BLaER1 (cell line): ENCODE measurements at regions not wholly inside any gene's neighbourhood (a gene's known extent, or its start where the extent isn't known, plus 50 kb on each side); places are given as distances from the start of the nearest gene placed in this dataset.
"Not testable (repeated sequence)": the region's sequence is repeated elsewhere in the genome, so short reads cannot be mapped to it uniquely, and the experiment has no call there.

Experiments
- H3K27ac ChIP-seq: shearing (Covaris generic); formaldehyde crosslinking; 2 replicates; pipeline ENCODE4 v1.8.1; 2022
- H3K27me3 ChIP-seq: shearing (Covaris generic); formaldehyde crosslinking; 2 replicates; pipeline ENCODE4 v1.8.1; 2022
- H3K36me3 ChIP-seq: shearing (Covaris generic); formaldehyde crosslinking; 2 replicates; pipeline ENCODE4 v1.8.1; 2022
- H3K4me1 ChIP-seq: shearing (Covaris generic); formaldehyde crosslinking; 2 replicates; pipeline ENCODE4 v1.8.1; 2022
- H3K4me2 ChIP-seq: shearing (Covaris generic); formaldehyde crosslinking; 2 replicates; pipeline ENCODE4 v1.8.1; 2022
- H3K4me3 ChIP-seq: shearing (Covaris generic); formaldehyde crosslinking; 2 replicates; pipeline ENCODE4 v1.8.1; 2022
- H3K9ac ChIP-seq: shearing (Covaris generic); formaldehyde crosslinking; 2 replicates; pipeline ENCODE4 v1.8.1; 2022
- H3K9me3 ChIP-seq: shearing (Covaris generic); formaldehyde crosslinking; 2 replicates; pipeline ENCODE4 v1.8.1; 2022
- H4K20me1 ChIP-seq: shearing (Covaris generic); formaldehyde crosslinking; 2 replicates; pipeline ENCODE4 v1.8.1; 2022
- Cebpa-rat ChIP-seq: shearing (Covaris generic); IDR thresholded peaks from 2 replicates; pipeline ENCODE4 v1.8.1; 2022

DNA sequence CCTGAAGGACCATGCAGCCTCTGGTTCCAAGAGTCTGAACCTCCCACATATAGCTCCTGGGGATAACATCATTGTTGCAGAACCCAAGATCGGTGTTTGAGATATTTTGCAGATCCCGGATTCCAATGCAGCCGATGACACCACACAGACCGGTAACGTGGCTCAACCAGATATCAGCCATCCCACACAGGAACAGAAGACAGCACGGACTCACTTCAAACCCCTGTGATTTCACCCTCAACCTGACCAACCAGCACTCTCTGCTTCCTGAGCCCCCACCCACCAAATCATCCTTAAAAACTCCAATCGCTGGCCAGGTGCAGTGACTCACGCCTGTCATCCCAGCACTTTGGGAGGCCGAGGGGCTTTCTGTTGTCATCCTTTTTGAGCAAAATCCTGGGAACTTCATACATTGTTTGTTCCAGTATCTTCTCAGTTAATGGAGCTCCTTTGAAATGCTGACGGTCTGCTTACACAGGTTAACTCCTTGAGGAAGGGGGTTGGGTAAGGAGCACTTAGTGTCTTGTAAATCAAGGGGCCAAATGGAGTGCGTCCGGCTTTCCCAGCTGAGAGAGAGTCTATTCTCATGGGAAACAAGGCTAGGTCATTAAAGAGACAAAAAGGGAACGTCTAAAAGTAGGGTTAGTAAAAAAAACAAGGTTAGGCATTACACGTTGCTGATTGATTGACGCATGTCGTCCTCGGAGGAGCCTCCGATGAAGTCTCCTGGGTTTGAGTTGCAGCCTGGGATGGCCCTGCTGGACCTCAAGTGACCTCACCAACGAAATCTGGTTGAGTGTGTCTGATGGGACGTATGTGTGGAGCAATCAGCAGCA lies 230.4 kb downstream of the CRLF2 start:
- peak overlapping the region; percentile 11; the same call in 1 of the 2 replicates for H3K4me2 ChIP-seq
- no peaks in the 10 kb centered on the region for H3K36me3 ChIP-seq
- H3K4me1 ChIP-seq, result peaks cover 10% of the 10 kb centered on the region
- no peak for TF ChIP-seq Cebpa-rat
- peaks cover 22% of the 10 kb centered on the region; the same call in 1 of the 2 replicates for H3K27me3 ChIP-seq
- no peak overlapping the region for H3K4me3 ChIP-seq
- H3K9me3 ChIP-seq, result peaks cover 26% of the 10 kb centered on the region
- no peak overlapping the region for H3K27ac ChIP-seq
- H3K9ac ChIP-seq, result no peak overlapping the region
- no peaks in the 10 kb centered on the region for H4K20me1 ChIP-seq

DNA sequence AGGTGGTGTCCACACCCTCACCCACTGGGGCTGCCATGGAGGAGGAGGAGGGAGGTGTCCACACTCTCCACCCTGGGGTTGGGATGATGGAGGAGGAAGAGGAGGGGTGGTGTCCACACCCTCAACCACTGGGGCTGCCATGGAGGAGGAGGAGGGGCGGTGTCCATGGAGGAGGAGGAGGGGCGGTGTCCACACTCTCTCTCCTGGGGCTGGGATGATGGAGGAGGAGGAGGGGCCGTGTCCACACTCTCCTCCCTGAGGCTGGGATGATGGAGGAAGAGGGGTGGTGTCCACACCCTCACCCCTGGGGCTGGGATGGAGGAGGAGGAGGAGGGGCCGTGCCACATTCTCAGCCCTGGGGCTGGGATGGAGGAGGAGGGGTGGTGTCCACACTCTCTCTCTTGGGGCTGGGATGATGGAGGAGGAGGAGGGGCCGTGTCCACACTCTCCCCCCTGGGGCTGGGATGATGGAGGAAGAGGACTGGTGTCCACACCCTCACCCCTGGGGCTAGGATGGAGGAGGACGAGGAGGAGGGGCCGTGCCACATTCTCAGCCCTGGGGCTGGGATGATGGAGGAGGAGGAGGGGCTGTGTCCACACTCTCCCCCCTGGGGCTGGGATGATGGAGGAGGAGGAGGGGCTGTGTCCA lies 231.7 kb downstream of the CRLF2 start:
- Histone ChIP-seq H3K4me1 (peaks cover 10% of the 10 kb centered on the region), H4K20me1 (no peaks in the 10 kb centered on the region), H3K4me2 (no peak overlapping the region), H3K4me3 (no peak overlapping the region), H3K27me3 (peaks cover 22% of the 10 kb centered on the region; the same call in 1 of the 2 replicates), H3K9ac (no peak overlapping the region), H3K27ac (no peak overlapping the region), H3K9me3 (peaks cover 29% of the 10 kb centered on the region), H3K36me3 (no peaks in the 10 kb centered on the region)
- no peak for TF ChIP-seq Cebpa-rat

DNA sequence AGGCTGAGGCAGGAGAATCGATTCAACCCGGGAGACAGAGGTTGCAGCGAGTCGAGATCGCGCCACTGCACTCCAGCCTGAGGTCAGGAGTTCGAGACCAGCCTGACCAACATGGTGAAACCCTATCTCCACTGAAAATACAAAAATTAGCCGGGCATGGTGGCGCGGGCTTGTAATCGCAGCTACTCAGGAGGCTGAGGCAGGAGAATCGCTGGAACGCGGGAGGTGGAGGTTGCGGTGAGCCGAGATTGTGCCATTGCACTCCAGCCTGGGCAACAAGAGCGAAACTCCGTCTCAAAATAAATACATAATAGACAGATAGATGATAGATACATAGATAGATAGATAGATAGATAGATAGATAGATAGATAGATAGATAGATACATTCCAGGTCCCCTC lies 233.3 kb downstream of the CRLF2 start:
- peaks cover 10% of the 10 kb centered on the region for H3K4me1 ChIP-seq
- H4K20me1 ChIP-seq, H3K4me3 ChIP-seq, H3K4me2 ChIP-seq, H3K36me3 ChIP-seq, H3K9ac ChIP-seq, H3K27ac ChIP-seq: not testable (repeated sequence)
- peaks cover 17% of the 10 kb centered on the region for H3K9me3 ChIP-seq
- peaks cover 22% of the 10 kb centered on the region; the same call in 1 of the 2 replicates for H3K27me3 ChIP-seq

DNA sequence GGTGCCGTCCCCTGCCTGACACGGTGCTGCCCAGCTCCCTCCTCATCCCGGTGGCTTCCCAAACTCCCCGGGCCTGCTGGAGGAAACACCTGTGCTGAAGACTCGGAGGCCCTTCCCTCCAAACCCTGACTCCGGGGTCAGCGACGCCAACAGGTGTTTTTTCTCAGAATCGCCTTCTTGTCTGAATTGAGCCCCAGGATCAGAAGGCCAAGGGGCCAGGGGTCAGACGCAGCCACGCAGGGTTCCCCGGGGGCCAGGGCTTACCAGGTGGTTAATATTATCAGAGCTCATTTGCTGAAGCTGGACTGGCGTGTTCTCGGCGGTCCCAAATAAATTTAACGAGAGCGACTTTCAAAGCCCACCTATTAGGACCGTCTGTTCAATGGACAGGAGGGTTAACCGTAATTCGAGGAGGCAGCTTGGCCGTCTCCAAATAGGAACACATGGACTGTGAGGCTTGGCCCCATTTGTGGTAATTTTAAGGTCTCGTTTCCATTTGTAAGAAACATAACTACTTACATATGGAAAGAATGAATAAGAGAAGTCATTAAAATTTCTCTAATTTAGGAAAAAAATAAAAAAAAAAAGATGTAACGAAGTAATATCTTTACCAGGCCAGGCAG lies 239.3 kb downstream of the CRLF2 start:
- H3K36me3 ChIP-seq, result no peaks in the 10 kb centered on the region
- no peak overlapping the region for H3K9ac ChIP-seq
- peaks cover 5% of the 10 kb centered on the region; the same call in 1 of the 2 replicates for H3K9me3 ChIP-seq
- H3K27ac ChIP-seq, result no peak overlapping the region
- H3K4me1 ChIP-seq, result no peaks in the 10 kb centered on the region
- no peak overlapping the region for H3K4me2 ChIP-seq
- peaks cover 9% of the 10 kb centered on the region; the same call in 1 of the 2 replicates for H3K27me3 ChIP-seq
- no peak overlapping the region for H3K4me3 ChIP-seq
- TF ChIP-seq Cebpa-rat, result no peak
- no peaks in the 10 kb centered on the region for H4K20me1 ChIP-seq

DNA sequence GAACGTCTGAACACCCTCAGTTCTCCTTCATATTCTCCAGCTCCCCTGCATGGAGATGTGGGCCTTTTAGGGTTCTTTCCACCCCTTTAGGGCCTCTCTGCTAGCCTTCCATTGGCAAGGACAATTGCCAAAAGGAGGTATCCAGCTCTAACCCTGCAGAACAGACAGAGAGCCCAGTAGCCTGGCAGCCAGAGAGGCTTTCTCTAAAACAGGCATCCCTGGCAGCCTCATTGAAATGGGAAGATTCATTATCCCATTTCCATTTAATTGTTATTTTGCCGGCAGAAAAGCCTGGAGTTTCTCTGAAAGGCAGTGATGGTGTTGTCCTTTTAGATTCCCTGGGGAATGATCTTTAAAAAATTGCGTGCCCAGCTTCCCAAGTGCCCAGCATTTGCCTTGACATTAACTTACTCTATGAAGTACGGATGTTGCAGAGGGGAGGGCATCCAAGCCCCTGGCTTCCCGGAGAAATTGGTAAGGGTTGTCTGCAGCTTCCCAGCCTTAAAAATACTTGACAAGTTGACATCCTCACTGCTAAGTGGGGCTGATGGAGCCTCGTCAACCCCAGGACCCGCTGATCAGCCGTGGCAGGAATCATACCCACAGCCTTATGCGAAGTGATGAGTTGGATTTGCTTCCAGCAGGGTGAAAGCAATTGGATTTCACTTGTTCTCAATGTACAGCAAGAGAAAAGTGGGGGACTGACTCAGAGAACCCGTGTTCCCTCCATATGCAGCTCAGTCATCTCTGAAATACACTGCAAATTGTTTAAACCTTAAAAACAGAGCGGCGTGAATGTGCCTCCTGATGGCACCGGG lies 244.1 kb downstream of the CRLF2 start:
- Histone ChIP-seq H3K4me1 (no peaks in the 10 kb centered on the region), H3K9ac (no peak overlapping the region), H3K9me3 (no peaks in the 10 kb centered on the region), H3K27ac (no peak overlapping the region), H3K27me3 (peaks cover 37% of the 10 kb centered on the region), H3K36me3 (no peaks in the 10 kb centered on the region), H3K4me3 (no peak overlapping the region), H4K20me1 (peaks cover 5% of the 10 kb centered on the region; the same call in 1 of the 2 replicates), H3K4me2 (no peak overlapping the region)
- no peak for TF ChIP-seq Cebpa-rat

DNA sequence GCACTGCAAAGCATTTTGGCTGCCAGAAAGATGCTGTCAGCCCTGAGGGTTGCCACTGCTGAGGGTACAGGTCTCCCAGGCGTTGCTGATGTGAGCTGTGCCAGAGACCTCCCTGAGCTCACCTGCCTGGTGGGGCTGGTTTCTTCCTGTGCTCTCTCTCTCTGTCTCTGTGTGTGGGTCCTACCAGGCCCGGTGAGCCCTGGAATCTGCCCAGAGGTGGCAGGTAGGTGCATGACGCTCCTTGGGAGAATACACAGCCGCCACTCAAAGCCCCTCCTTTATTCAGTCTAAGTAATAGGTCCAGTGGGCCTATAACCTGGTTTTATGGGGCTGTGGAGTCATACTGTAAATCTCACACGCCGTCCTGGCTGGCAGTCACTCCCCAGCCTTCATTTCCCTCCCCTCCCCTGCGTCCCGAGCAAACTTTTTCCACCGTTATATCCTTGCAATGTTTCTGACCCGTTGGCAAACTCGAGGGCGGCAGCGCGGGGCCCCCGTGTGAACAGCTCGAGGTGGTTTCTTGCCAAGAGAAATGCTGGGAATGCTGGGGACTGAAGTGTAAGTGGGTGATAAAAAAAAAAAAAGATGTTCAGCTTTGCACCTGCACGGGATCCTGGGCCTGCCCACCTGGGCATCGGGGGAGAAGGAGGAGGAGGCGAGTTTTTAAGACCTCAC lies 245.9 kb downstream of the CRLF2 start:
- no peak overlapping the region for H3K27ac ChIP-seq
- no peaks in the 10 kb centered on the region for H3K4me1 ChIP-seq
- no peak overlapping the region for H3K9ac ChIP-seq
- H3K27me3 ChIP-seq, result peaks cover 50% of the 10 kb centered on the region
- H3K9me3 ChIP-seq, result no peaks in the 10 kb centered on the region
- no peak overlapping the region for H3K4me3 ChIP-seq
- H3K36me3 ChIP-seq, result no peaks in the 10 kb centered on the region
- no peak overlapping the region for H3K4me2 ChIP-seq
- H4K20me1 ChIP-seq, result peaks cover 5% of the 10 kb centered on the region; the same call in 1 of the 2 replicates
- TF ChIP-seq Cebpa-rat, result no peak

DNA sequence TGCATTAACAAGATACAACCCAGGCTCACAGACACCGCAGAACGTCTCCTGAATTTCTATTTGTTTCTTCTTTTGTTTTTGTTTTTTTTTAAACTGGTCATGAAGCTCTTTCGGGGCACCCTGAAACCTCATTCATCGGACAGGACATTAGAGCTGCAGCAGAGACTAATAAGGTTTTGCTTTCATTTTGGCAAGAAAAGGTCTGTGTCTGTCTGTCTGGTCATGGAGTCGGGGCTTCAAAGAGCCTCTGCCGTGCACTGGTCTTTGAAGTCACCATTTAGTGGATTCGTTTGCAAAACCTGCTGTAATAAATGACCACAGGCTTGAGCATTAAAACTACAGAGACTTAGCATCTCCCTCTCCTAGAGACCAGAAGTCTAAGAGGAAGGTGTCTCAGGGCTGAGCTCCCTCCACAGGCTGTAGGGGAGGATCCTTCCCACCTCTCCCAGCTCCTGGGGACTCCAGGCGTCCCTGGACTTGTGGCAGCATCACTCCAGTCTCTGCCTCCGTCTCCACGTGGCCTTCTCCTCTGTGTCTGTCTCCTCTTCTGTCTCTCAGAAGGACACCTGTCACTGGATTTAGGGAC lies 247.5 kb downstream of the CRLF2 start:
- H3K9me3 ChIP-seq, result no peaks in the 10 kb centered on the region
- H4K20me1 ChIP-seq, result peaks cover 14% of the 10 kb centered on the region; the same call in 1 of the 2 replicates
- H3K9ac ChIP-seq, result no peak overlapping the region
- peaks cover 66% of the 10 kb centered on the region for H3K27me3 ChIP-seq
- no peak overlapping the region for H3K4me2 ChIP-seq
- H3K4me1 ChIP-seq, result no peaks in the 10 kb centered on the region
- H3K4me3 ChIP-seq, result no peak overlapping the region
- H3K27ac ChIP-seq, result no peak overlapping the region
- H3K36me3 ChIP-seq, result no peaks in the 10 kb centered on the region
- no peak for TF ChIP-seq Cebpa-rat

DNA sequence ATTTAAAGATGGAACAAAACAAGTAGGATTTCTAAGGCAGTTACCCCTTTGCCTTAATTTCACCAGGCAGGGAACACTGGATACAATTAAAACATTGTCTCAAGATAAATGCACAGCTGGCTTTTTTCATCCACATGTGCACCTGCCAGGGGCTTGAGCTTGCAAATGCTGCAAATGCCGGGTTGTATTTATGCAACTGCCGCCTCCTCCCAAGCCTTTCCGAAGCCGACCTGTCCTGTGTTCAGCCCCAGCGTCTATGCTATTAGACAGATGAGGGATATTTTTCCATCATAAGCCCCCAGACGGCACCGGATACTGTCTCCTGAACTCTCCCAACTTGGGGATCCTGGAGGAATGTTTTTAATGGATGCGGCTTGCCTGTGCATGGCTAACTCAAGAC lies 251.6 kb downstream of the CRLF2 start:
- H3K4me1 ChIP-seq, result no peaks in the 10 kb centered on the region
- H3K9me3 ChIP-seq, result peaks cover 6% of the 10 kb centered on the region; the same call in 1 of the 2 replicates
- no peak for TF ChIP-seq Cebpa-rat
- no peaks in the 10 kb centered on the region for H3K36me3 ChIP-seq
- H3K4me3 ChIP-seq, result no peak overlapping the region
- H4K20me1 ChIP-seq, result peaks cover 27% of the 10 kb centered on the region; the same call in 1 of the 2 replicates
- no peak overlapping the region for H3K4me2 ChIP-seq
- no peak overlapping the region for H3K27ac ChIP-seq
- peaks cover 83% of the 10 kb centered on the region for H3K27me3 ChIP-seq
- H3K9ac ChIP-seq, result no peak overlapping the region
